ENCODE measurements at regions not wholly inside any gene's neighbourhood (a gene's known extent, or its start where the extent isn't known, plus 50 kb on each side); places are given as distances from the start of the nearest gene placed in this dataset.

- no peak for TF ChIP-seq POLR2A (IDR thresholded peaks at IDR 0.05)
- TF ChIP-seq CTCF (IDR thresholded peaks at IDR 0.05): no peak
Observed at GRCh38 chr14:101017806-101018560, 114.5 kb upstream of the RTL1 start.

Data from right lobe of liver (tissue), 4 donors.